ENCODE measurements at regions not wholly inside any gene's neighbourhood (a gene's known extent, or its start where the extent isn't known, plus 50 kb on each side); places are given as distances from the start of the nearest gene placed in this dataset.
"Not testable (repeated sequence)": the region's sequence is repeated elsewhere in the genome, so short reads cannot be mapped to it uniquely, and the experiment has no call there.

DNA sequence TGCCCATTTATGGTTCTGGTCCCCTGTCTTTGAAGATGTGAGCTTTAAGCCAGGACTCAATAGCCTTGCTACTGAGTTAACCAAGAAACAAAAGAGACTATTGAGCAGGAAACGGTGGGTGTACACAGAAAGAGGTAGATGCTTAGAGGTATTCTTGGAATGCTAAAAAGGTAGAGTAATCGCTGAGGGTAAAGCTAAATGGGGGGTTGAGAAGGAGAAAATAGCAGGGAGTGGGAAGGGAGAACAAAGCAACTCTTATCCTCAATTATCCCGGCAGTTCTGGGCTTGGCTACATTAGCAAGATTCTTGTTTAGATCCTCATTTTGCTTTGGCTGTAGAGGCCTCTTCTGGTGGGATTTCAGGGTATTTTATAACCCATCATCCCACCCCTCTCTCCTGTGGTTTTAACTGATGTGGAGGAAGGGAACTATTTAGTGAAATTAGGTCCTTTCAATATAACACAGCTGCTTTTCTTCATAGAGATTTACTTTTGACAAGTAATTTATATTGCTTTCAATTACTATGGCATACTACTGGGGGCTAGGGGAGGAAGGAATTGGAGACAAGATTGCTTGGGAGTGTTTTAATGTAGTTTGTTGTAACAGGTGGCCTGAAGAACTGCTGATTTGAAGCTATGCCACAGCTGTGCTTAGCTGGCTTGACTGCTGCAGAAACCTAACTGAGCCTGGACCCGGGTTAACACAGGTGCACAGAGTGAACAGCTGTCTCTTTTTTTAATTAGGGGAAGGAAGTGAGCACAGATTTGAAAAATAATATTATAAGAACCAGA is 234.3 kb upstream of the CCDC54 start:
- no peak overlapping the region for H3K27ac Mint-ChIP-seq
- H3K4me3 Mint-ChIP-seq: no peak overlapping the region
- ChIA-PET CTCF (interaction anchor here (0.6 kb wide), 1 partner anchor 385 kb away, joined by 3 read pairs; no protein-coding TSS in a partner anchor), POLR2A (interaction anchor here (0.5 kb wide), 1 partner anchor 1770 kb away, joined by 5 read pairs; no protein-coding TSS in a partner anchor)
- no peaks in the 10 kb centered on the region for H3K4me1 Mint-ChIP-seq
- no peaks in the 10 kb centered on the region for H3K9me3 Mint-ChIP-seq (ENCODE audit: low read depth)
- no peaks in the 10 kb centered on the region for H3K36me3 Mint-ChIP-seq (ENCODE audit: low read depth)
- no peak for DNase-seq
- H3K27me3 Mint-ChIP-seq: peaks cover 17% of the 10 kb centered on the region
- no peak for ATAC-seq
- intact Hi-C loops (cut with DNase I, micrococcal nuclease): no loop called here

DNA sequence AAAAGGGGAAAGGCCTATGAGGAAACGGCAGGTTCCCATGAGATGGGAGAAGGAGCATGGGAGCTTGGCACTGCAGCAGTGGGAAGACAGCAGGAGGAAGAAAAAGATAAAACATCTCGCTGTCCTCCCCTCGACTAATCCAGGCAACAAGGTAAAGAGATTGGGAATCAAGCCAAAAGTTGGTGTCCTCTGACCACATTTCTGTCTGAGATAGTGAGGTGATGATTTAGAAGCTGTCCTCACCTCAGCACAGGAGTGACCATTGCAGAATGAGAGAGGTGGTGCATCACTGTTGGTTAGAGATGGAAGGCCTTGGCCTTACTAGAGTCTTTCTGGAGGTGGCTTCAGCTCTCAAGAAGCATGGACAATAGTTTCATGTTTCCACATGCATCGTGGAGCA is 226.6 kb upstream of the CCDC54 start:
- Mint-ChIP-seq H3K36me3 (ENCODE audit: low read depth) (no peaks in the 10 kb centered on the region), H3K4me3 (no peak overlapping the region)

DNA sequence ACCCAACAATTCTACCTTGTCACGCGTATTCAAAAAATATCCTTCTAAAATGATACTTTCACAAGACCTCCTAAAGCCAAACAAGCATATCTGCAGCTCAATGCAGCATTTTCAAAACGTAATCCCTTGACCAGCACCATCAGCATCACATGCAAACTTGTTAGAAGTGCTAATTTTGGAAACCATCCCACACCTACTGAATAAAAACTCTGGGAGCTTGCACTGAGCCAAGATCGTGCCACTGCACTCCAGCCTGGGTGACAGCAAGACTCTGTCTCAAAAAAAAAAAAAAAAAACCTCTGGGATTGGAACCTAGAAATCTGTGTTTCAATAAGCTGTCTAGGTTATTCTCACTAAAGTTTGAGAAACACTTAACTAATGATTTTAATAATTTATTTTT is 223.3 kb upstream of the CCDC54 start:
- Mint-ChIP-seq H3K4me1 (no peaks in the 10 kb centered on the region), H3K27me3 (peaks cover 5% of the 10 kb centered on the region), H3K27ac (no peak overlapping the region), H3K36me3 (ENCODE audit: low read depth) (peaks cover 5% of the 10 kb centered on the region), H3K9me3 (ENCODE audit: low read depth) (peaks cover 13% of the 10 kb centered on the region), H3K4me3 (no peak overlapping the region)
- CTCF ChIA-PET: no interaction called here
- no peak for DNase-seq
- intact Hi-C loops (cut with DNase I, micrococcal nuclease): no loop called here
- POLR2A ChIA-PET: no interaction called here
- ATAC-seq: no peak

More for the DNA sequence above, 226.6 kb upstream of the CCDC54 start:
- ChIA-PET POLR2A (no interaction called here), CTCF (no interaction called here)
- intact Hi-C loops (cut with DNase I, micrococcal nuclease): no loop called here
- ATAC-seq: no peak
- no peak overlapping the region for H3K27ac Mint-ChIP-seq
- DNase-seq: no peak
- H3K4me1 Mint-ChIP-seq: no peaks in the 10 kb centered on the region
- peaks cover 5% of the 10 kb centered on the region for H3K27me3 Mint-ChIP-seq
- H3K9me3 Mint-ChIP-seq (ENCODE audit: low read depth): no peaks in the 10 kb centered on the region

- no peaks in the 10 kb centered on the region for H3K27me3 Mint-ChIP-seq
- DNase-seq (no peak), ATAC-seq (no peak)
- H3K27ac Mint-ChIP-seq: no peak overlapping the region
- intact Hi-C loops (cut with DNase I, micrococcal nuclease): no loop called here
- no peaks in the 10 kb centered on the region for H3K4me1 Mint-ChIP-seq
- H3K36me3 Mint-ChIP-seq (ENCODE audit: low read depth): no peaks in the 10 kb centered on the region
- H3K4me3 Mint-ChIP-seq: no peak overlapping the region
- POLR2A ChIA-PET: no interaction called here
- H3K9me3 Mint-ChIP-seq (ENCODE audit: low read depth): peaks cover 3% of the 10 kb centered on the region
- CTCF ChIA-PET: no interaction called here
Measured at GRCh38 chr3:107172411-107172810, 204.8 kb upstream of the CCDC54 start.

DNA sequence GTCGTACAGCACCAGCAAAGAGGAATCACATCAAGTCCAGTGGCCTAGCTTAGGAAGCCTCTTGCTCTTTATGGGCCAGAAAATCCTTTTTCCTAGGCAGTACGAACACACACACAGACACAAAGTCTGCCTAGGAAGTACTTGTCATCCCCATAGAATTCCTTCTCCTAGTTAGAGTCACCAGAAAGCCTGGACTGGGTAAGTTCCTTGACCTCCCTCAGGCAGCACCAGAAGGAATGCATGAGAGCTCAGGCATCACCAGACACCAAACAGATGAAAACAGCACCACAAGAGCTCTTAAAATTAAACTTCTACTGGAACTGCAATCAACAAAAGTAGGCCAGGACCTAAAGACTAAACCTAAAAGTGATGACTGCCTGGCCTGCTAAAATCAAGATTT is 192.9 kb upstream of the CCDC54 start:
- H3K9me3 Mint-ChIP-seq (ENCODE audit: low read depth): no peaks in the 10 kb centered on the region
- H3K27ac Mint-ChIP-seq: no peak overlapping the region
- intact Hi-C loops (cut with DNase I, micrococcal nuclease): no loop called here
- no peaks in the 10 kb centered on the region for H3K36me3 Mint-ChIP-seq (ENCODE audit: low read depth)
- ChIA-PET POLR2A (no interaction called here), CTCF (no interaction called here)
- ATAC-seq (no peak), DNase-seq (no peak)
- no peaks in the 10 kb centered on the region for H3K4me1 Mint-ChIP-seq
- no peak overlapping the region for H3K4me3 Mint-ChIP-seq
- no peaks in the 10 kb centered on the region for H3K27me3 Mint-ChIP-seq

DNA sequence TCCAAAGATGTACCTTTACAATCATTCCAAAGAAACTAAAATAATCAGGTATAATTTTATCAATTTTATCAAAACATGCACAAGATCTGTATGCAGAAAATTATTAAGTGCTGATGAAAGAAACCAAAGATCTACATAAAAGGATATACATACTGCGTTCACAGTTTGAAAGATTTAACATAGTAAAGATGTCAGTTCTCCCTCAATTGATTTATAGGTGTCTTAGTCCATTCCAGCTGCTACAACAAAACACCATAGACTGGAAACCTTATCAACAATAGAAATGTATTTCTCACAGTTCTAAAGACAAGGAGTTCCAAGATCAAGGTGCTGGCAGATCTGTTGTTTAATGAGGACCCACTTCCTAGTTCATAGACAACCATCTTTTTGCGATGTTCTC is 189.0 kb upstream of the CCDC54 start:
- ATAC-seq: no peak
- no peak for DNase-seq
- H3K4me3 Mint-ChIP-seq: no peak overlapping the region
- H3K4me1 Mint-ChIP-seq: no peaks in the 10 kb centered on the region
- H3K27ac Mint-ChIP-seq: no peak overlapping the region
- ChIA-PET POLR2A (no interaction called here), CTCF (no interaction called here)
- intact Hi-C loops (cut with DNase I, micrococcal nuclease): no loop called here
- no peaks in the 10 kb centered on the region for H3K27me3 Mint-ChIP-seq
- no peaks in the 10 kb centered on the region for H3K9me3 Mint-ChIP-seq (ENCODE audit: low read depth)
- H3K36me3 Mint-ChIP-seq (ENCODE audit: low read depth): no peaks in the 10 kb centered on the region

- DNase-seq (no peak), ATAC-seq (no peak)
- intact Hi-C loops (cut with DNase I, micrococcal nuclease): no loop called here
- no peaks in the 10 kb centered on the region for H3K36me3 Mint-ChIP-seq (ENCODE audit: low read depth)
- no peak overlapping the region for H3K4me3 Mint-ChIP-seq
- no peaks in the 10 kb centered on the region for H3K4me1 Mint-ChIP-seq
- H3K27me3 Mint-ChIP-seq: no peaks in the 10 kb centered on the region
- POLR2A ChIA-PET: no interaction called here
- CTCF ChIA-PET: no interaction called here
- no peaks in the 10 kb centered on the region for H3K9me3 Mint-ChIP-seq (ENCODE audit: low read depth)
- no peak overlapping the region for H3K27ac Mint-ChIP-seq
Measured at GRCh38 chr3:107189158-107189791, 188.0 kb upstream of the CCDC54 start.

- Mint-ChIP-seq H3K27ac (no peak overlapping the region), H3K9me3 (ENCODE audit: low read depth) (no peaks in the 10 kb centered on the region), H3K27me3 (peaks cover 11% of the 10 kb centered on the region), H3K4me1 (no peaks in the 10 kb centered on the region), H3K4me3 (no peak overlapping the region), H3K36me3 (ENCODE audit: low read depth) (no peaks in the 10 kb centered on the region)
- intact Hi-C loops (cut with DNase I, micrococcal nuclease): no loop called here
- ChIA-PET CTCF (interaction anchor here (1.3 to 1.6 kb wide), 2 partner anchors 12 to 13 kb away, joined by 3 to 6 read pairs; no protein-coding TSS in a partner anchor), POLR2A (no interaction called here)
- DNase-seq (no peak), ATAC-seq (no peak)
Measured at GRCh38 chr3:107193116-107193515, 184.1 kb upstream of the CCDC54 start.

DNA sequence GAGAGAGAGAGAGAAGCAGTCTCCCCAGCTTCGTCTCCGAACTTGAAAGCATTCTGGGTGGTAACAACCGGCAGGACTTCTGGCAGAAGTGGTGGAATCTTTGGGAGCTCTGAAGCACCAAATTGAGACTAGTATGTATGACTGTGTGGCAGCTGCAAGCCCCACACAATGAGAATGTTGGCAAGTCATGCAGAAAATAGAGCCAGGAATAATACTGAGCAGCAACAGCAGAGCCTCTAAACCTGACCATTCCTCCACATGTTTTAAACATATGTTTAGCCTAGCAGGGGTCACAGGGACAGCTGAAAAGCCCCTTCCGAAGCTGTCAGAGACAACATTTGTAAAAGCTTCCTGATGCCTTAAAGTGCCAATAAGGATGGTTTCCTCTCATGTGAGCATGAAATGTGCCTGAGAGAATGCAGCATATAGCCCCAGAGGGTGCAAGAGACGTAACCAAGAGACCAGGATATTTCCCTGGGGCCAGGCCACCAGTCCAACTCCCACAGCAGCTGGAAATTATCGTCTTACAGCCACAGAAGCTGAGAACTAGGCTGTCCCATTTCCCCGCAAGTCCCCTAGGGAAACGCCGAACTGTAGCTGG is 178.6 kb upstream of the CCDC54 start:
- ChIA-PET POLR2A (interaction anchor here (0.8 kb wide), 1 partner anchor 16 kb away, joined by 4 read pairs; no protein-coding TSS in a partner anchor), CTCF (interaction anchor here (1.4 kb wide), 1 partner anchor 9 kb away, joined by 3 read pairs; no protein-coding TSS in a partner anchor)
- no peaks in the 10 kb centered on the region for H3K36me3 Mint-ChIP-seq (ENCODE audit: low read depth)
- DNase-seq: no peak
- no peak overlapping the region for H3K4me3 Mint-ChIP-seq
- peaks cover 16% of the 10 kb centered on the region for H3K27me3 Mint-ChIP-seq
- no peak overlapping the region for H3K27ac Mint-ChIP-seq
- H3K4me1 Mint-ChIP-seq: no peaks in the 10 kb centered on the region
- H3K9me3 Mint-ChIP-seq (ENCODE audit: low read depth): no peaks in the 10 kb centered on the region
- intact Hi-C loops (cut with DNase I, micrococcal nuclease): no loop called here
- ATAC-seq: no peak

DNA sequence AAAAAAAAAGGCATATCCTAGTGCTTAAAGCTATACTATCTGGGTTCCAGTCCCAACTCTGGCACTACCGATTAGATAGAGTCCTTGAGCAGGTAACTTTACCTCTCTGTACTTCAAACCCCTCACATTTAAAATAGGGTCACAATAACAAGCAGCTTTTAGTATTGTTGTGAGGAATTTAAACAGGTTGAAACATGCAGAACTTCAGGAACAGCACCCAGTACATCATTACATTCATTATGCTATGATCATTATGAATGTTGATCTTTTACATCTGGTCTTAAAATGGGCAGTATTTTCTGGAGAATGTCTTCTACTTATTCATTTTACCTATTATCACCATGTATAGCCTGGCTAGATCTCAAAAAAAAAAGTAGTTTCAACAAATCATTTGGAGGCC is 176.1 kb upstream of the CCDC54 start:
- ChIA-PET POLR2A (no interaction called here), CTCF (interaction anchor here (0.6 to 1.4 kb wide), 3 partner anchors 9 to 230 kb away, joined by 3 read pairs; no protein-coding TSS in a partner anchor)
- no peaks in the 10 kb centered on the region for H3K9me3 Mint-ChIP-seq (ENCODE audit: low read depth)
- DNase-seq (no peak), ATAC-seq (no peak)
- no peaks in the 10 kb centered on the region for H3K4me1 Mint-ChIP-seq
- H3K36me3 Mint-ChIP-seq (ENCODE audit: low read depth): no peaks in the 10 kb centered on the region
- H3K27ac Mint-ChIP-seq: no peak overlapping the region
- peaks cover 8% of the 10 kb centered on the region for H3K27me3 Mint-ChIP-seq
- intact Hi-C loops (cut with DNase I, micrococcal nuclease): no loop called here
- H3K4me3 Mint-ChIP-seq: no peak overlapping the region

DNA sequence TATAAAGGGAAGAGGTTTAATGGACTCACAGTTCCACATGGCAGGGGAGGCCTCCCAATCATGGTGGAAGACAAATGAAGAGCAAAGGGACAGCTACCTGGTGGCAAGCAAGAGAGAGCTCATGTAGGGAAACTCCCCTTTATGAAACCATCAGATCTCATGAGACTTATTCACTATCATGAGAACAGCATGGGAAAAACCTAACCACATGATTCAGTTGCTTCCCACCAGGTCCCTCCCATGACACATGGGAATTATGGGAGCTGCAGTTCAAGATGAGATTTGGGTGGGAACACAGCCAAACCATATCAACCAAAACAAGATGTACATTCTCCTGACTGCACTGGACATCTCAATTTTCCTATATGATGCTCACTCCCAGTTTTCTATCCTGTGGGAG is 174.4 kb upstream of the CCDC54 start:
- H3K27ac Mint-ChIP-seq; H3K27me3 Mint-ChIP-seq; H3K4me1 Mint-ChIP-seq; ATAC-seq; H3K9me3 Mint-ChIP-seq (ENCODE audit: low read depth); DNase-seq; intact Hi-C loops (cut with DNase I, micrococcal nuclease); POLR2A ChIA-PET; H3K36me3 Mint-ChIP-seq (ENCODE audit: low read depth); H3K4me3 Mint-ChIP-seq: not testable (repeated sequence)
- CTCF ChIA-PET: interaction anchor here (0.6 kb wide), 1 partner anchor 392 kb away, joined by 3 read pairs; no protein-coding TSS in a partner anchor

GRCh38 chr3:107204121-107204520 is 173.1 kb upstream of the CCDC54 start:
- CTCF ChIA-PET: no interaction called here
- intact Hi-C loops (cut with DNase I, micrococcal nuclease): no loop called here
- POLR2A ChIA-PET: no interaction called here
- ATAC-seq (no peak), DNase-seq (no peak)
- Mint-ChIP-seq H3K9me3 (ENCODE audit: low read depth) (no peaks in the 10 kb centered on the region), H3K27ac (no peak overlapping the region), H3K36me3 (ENCODE audit: low read depth) (no peaks in the 10 kb centered on the region), H3K4me1 (no peaks in the 10 kb centered on the region), H3K27me3 (peaks cover 7% of the 10 kb centered on the region), H3K4me3 (no peak overlapping the region)
